ENCODE measurements at regions not wholly inside any gene's neighbourhood (a gene's known extent, or its start where the extent isn't known, plus 50 kb on each side); places are given as distances from the start of the nearest gene placed in this dataset.

DNA sequence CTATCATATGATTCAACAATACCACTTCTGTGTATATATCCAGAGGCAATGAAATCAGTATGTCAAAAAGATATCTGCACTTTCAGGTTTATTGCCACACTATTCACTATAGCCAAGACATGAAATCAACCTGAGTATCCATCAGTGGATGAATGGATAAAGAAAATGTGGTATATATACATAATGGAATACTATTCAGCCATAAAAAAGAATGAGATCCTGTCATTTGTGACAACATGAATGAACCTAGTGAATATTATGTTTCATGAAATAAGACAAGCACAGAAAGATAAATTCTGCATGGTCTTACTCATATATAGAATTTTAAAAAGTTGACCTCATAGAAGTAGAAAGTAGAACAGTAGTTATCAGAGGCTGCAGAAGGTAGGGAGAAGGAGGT is 281.1 kb downstream of the BAMBI start:
- CTCF ChIA-PET = no interaction called here
- H3K4me3 ChIP-seq (replicated peaks in 1 of 2; ENCODE audit: low read depth in 1 of 2, low read length in 2 of 2) = no peak overlapping the region
- no peaks in the 10 kb centered on the region for H3K36me3 ChIP-seq (ENCODE audit: control insufficient read depth in 1 of 2, insufficient read depth in 2 of 2, low read length in 2 of 2)
- POLR2A ChIA-PET = no interaction called here
- H3K9me2 ChIP-seq (ENCODE audit: insufficient read depth) = no peaks in the 10 kb centered on the region
- intact Hi-C loops (cut with micrococcal nuclease) = no loop called here
- H3K79me2 ChIP-seq (ENCODE audit: insufficient read depth, low read length) = no peaks in the 10 kb centered on the region
- BruUV-seq (replicated peaks) = no TSS peak
- no peak overlapping the region for H3K27ac ChIP-seq (ENCODE audit: low read depth, low read length)
- no peak for ATAC-seq
- no peaks in the 10 kb centered on the region for H4K20me1 ChIP-seq (ENCODE audit: insufficient read depth)
- no peak overlapping the region for H2AFZ ChIP-seq (ENCODE audit: low read depth, low read length, poor library complexity, severe bottlenecking)
- H3K27me3 ChIP-seq (ENCODE audit: insufficient read depth, low read length) = no peaks in the 10 kb centered on the region
- no peaks in the 10 kb centered on the region for H3K4me1 ChIP-seq (ENCODE audit: control insufficient read depth in 1 of 2, insufficient read depth in 2 of 2, low read length in 2 of 2)
- H3K9ac ChIP-seq (ENCODE audit: low read length) = no peak overlapping the region
- RAD21 ChIA-PET (ENCODE audit: low non-redundant PET in 1 of 2, low total read pairs in 2 of 2, uncharacterized antibody in 2 of 2, unreplicated experiment in 2 of 2) = no interaction called here
- no peak for TF ChIP-seq CBX3 (IDR thresholded peaks at IDR 0.05; ENCODE audit: low read depth)
- TF ChIP-seq, protein P1, sequence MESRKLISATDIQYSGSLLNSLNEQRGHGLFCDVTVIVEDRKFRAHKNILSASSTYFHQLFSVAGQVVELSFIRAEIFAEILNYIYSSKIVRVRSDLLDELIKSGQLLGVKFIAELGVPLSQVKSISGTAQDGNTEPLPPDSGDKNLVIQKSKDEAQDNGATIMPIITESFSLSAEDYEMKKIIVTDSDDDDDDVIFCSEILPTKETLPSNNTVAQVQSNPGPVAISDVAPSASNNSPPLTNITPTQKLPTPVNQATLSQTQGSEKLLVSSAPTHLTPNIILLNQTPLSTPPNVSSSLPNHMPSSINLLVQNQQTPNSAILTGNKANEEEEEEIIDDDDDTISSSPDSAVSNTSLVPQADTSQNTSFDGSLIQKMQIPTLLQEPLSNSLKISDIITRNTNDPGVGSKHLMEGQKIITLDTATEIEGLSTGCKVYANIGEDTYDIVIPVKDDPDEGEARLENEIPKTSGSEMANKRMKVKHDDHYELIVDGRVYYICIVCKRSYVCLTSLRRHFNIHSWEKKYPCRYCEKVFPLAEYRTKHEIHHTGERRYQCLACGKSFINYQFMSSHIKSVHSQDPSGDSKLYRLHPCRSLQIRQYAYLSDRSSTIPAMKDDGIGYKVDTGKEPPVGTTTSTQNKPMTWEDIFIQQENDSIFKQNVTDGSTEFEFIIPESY (IDR thresholded peaks at IDR 0.05; ENCODE audit: extremely low read depth, insufficient replicate concordance, low read length) = no peak
- TF ChIP-seq, protein P2, sequence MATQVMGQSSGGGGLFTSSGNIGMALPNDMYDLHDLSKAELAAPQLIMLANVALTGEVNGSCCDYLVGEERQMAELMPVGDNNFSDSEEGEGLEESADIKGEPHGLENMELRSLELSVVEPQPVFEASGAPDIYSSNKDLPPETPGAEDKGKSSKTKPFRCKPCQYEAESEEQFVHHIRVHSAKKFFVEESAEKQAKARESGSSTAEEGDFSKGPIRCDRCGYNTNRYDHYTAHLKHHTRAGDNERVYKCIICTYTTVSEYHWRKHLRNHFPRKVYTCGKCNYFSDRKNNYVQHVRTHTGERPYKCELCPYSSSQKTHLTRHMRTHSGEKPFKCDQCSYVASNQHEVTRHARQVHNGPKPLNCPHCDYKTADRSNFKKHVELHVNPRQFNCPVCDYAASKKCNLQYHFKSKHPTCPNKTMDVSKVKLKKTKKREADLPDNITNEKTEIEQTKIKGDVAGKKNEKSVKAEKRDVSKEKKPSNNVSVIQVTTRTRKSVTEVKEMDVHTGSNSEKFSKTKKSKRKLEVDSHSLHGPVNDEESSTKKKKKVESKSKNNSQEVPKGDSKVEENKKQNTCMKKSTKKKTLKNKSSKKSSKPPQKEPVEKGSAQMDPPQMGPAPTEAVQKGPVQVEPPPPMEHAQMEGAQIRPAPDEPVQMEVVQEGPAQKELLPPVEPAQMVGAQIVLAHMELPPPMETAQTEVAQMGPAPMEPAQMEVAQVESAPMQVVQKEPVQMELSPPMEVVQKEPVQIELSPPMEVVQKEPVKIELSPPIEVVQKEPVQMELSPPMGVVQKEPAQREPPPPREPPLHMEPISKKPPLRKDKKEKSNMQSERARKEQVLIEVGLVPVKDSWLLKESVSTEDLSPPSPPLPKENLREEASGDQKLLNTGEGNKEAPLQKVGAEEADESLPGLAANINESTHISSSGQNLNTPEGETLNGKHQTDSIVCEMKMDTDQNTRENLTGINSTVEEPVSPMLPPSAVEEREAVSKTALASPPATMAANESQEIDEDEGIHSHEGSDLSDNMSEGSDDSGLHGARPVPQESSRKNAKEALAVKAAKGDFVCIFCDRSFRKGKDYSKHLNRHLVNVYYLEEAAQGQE (IDR thresholded peaks at IDR 0.05; ENCODE audit: low read depth) = no peak
- no peak for TF ChIP-seq JUND (IDR thresholded peaks at IDR 0.05)
- TF ChIP-seq POLR2AphosphoS5 (IDR thresholded peaks at IDR 0.05; ENCODE audit: low read depth, low read length) = no peak
- TF ChIP-seq, protein P3, sequence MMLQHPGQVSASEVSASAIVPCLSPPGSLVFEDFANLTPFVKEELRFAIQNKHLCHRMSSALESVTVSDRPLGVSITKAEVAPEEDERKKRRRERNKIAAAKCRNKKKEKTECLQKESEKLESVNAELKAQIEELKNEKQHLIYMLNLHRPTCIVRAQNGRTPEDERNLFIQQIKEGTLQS (IDR thresholded peaks at IDR 0.05) = no peak
- TF ChIP-seq EZH2phosphoT487 (IDR thresholded peaks at IDR 0.05; ENCODE audit: borderline replicate concordance) = no peak
- TF ChIP-seq FOSL1 (IDR thresholded peaks at IDR 0.05; ENCODE audit: low read depth) = no peak
- no peak for TF ChIP-seq RAD21 (IDR thresholded peaks at IDR 0.05; ENCODE audit: low read depth)
- no peak for TF ChIP-seq POLR2A (IDR thresholded peaks at IDR 0.05; ENCODE audit: borderline replicate concordance, extremely low read depth, insufficient read depth, insufficient read length)
- TF ChIP-seq ELF1 (IDR thresholded peaks at IDR 0.05; ENCODE audit: borderline replicate concordance, low read depth) = no peak
- H3K4me2 ChIP-seq (ENCODE audit: low read length) = no peak overlapping the region
- no peaks in the 10 kb centered on the region; a peak in 1 of 4 replicates for H3K9me3 ChIP-seq (ENCODE audit: control insufficient read depth in 1 of 2, insufficient read depth in 1 of 2, low read depth in 1 of 2, low read length in 2 of 2)
- DNase-seq (ENCODE audit: low read depth, low spot score) = no peak

Measured in HCT116 (cell line).